ENCODE measurements at regions not wholly inside any gene's neighbourhood (a gene's known extent, or its start where the extent isn't known, plus 50 kb on each side); places are given as distances from the start of the nearest gene placed in this dataset.
"Not testable (repeated sequence)": the region's sequence is repeated elsewhere in the genome, so short reads cannot be mapped to it uniquely, and the experiment has no call there.

DNA sequence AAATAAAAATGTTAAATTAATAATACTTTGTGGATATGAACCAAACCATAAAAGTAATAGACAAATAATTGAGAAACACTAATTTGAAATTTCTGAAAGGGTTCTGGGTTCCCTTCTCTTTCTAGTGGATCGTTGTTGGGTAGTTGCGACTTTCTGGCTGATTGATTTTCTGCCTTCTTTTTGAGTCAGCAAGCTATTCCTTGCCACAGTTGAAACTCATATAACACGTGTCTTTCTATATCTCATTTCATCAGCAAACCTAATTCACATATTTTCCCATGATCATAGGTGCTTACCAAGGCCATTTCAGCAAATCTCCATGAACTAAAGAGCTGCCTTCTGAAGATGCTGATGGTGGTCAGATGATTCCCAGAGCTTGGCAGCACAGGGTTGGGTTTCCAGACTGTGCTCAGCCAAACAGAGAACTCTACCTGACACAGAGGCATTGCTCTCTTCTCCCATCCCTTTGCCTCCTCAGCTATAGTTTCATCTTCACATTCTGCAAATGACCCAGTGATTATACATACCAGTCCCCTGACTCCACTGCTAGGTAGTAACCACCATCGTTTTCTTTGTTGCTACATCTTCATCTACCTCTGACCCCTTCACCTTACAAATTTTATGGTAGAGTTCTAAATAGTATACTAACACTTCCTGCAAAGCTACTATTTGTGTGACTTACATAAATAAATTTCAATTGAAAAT is 383.9 kb upstream of the DPH6 start:
- DNase-seq (ENCODE audit: low read depth), result no peak

DNA sequence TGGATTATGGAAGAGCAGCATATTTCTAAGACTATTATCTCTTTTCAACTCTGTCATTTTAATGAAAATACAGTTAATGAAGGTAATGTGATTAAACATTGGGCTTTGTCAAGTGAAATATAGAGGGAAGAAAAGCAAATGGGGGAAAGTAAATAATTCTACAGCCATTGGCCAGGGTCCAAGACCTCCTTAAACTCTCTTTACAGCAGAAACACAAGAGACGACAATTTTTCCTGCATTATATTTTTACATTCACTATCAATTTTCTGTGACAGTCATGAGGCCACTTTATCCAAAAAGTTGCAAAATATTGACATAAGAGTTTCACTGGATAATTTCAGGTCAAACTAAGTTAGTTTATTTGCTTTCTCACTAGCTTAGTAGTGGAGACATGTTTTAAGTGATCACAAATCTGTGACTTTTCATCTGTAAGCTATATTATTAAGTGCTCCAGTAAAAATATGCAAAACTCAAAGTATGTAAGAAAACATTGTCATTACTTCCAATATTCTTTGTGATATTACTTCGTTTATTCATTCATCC is 385.9 kb upstream of the DPH6 start:
- no peak for DNase-seq (ENCODE audit: low read depth)

DNA sequence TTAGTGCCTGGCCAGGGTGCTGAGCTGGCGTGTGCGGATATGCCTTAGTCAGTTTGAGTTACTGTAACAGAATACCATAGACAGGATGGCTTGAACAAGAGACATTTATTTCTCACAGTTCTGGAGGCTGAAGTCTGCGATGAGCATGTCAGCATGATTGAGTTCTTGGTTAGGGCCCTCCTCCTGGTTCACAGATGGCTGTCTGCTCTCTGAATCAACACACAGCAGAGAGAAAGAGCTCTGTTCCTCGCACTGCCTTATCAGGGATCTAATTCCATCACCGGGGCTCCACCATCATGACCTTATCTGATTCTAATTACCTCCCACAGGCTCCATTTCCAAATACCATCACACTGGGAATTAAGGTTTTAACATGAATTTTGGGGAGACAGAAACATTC is 386.6 kb upstream of the DPH6 start:
- no peak for DNase-seq (ENCODE audit: low read depth)

DNA sequence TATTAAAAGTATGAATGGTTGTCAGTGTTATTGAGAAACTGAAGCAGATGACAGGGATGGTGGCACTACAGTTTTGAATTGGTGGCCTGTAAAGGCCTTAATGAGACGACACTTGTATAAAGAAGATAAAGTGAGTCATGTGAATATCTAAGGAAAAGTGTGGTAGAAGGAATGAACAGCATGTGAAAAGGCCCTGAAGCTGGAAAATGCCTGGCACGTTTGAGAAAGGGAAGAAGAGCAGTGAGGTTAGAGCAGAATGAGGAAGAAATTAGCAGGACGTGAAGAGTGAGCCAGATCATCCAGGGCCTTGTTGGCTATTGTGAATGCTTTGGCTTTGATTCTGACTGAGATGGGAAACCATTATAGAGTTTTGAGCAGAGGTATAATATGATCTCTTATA is 387.6 kb upstream of the DPH6 start:
- DNase-seq (ENCODE audit: low read depth), result no peak

DNA sequence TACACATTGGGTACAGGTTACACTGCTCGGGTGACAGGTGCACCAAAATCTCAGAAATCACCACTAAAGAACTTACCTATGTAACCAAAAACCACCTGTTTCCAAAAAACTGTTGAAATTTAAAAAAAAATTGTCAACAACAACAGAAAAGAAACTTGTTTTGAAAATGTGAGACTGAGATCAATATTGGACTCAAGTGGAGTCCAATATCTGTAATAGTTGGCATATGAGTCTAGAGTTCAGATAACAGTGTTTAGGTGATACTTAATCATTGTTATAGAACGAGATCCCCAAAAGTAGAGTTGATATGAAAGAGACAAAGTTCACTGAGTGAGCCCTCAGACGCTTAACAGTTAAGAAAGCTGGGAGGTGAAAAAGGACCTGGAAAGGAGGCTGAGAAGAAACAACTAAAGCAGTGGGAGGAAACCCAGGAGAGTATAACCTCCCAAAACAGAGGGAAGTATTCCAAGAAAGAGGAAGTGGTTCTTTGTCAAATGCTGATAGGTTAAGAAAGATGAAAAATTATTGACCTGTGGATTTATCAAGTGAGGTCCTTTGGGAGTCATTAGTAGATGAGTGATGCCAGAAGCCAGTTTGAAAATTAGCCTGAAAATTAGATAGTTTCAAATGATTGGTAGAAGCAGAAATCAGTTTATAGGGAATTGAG is 388.6 kb upstream of the DPH6 start:
- DNase-seq (ENCODE audit: low read depth), result no peak

DNA sequence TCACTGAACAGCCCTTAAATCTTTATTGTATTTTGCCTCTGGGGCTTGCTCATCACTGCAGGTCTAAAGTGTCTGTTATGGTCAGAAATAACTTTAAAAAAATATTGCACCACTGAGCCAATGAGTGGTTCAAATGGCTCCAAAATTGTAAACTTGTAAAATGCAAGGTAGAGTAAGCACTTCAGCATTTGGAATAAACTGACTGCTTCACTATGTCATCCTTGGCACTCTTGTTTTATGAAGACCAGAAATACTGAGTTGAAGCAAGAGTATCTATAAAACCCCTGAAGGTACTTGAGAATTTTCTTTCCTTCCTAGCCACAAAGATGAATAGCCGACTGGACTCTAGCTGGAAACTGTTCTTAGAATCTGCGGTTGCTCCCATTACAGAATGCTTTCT is 390.3 kb upstream of the DPH6 start:
- DNase-seq (ENCODE audit: low read depth), result no peak

DNA sequence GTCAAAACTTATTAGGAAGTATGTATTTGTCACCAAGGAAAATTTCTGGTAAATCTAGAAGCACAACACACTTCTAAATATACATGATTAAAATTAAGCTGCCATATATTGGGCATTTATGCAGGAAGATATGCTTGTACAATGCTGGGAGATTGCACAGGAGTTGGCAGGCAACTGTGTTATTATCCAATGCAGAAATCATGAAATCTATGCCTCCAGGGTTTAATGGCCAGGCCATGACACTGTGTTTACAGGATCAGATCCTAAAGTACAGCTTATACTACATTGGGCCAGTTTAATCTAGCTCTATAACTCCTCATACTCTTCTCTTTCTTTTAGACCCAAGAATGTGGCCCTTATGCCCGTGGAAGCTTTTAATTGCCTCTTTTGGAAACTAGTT is 391.4 kb upstream of the DPH6 start:
- DNase-seq (ENCODE audit: low read depth), result no peak

DNA sequence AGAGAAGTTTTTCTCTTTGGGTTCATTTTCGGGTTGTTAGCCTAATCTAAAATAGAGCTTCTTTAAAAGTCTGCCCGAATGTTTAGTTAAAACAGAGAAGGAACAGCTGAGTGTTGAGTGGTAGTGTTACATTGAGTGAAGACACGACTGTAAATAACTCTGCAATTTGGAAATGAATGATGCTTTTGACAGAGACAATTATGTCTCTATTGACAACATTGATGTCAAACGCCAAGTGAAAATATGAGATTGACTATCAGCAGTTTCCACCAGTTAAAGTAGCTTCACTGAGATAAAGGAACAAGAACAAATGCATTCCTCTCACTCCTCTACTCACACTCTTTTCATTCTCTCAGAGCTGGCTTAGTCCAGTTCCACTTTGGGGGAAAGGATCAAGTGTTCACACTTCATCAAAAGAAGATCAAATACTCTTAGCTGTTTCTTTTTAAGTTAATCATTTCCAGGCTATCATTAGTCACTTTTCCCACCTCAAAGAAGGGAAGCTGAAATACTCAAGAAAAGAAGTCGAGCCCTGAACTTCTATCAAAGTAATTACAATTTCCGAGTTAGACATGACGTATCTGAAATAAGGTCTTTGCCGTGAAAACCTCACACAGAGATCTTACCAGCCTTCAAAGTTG is 399.1 kb upstream of the DPH6 start:
- no peak for DNase-seq (ENCODE audit: low read depth)

DNA sequence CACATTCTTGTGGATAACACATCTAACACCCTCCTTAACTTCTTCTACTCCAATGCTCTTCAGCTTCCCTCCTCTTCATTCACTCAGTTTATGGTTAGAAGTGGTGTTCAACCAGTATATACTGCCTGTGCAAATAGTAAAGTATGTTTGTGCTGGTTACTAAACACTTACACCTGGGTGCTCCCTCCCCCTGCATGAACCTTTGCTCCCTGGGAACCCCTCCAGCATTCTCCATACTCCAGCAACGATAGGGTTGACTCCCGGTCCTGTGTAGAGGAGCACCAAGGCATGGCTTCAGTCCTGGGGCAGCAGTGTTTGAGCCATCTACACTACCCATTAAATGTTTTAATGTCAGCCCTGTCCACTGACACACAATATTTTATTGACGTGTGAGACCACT is 407.5 kb upstream of the DPH6 start:
- no peak for DNase-seq (ENCODE audit: low read depth)

DNA sequence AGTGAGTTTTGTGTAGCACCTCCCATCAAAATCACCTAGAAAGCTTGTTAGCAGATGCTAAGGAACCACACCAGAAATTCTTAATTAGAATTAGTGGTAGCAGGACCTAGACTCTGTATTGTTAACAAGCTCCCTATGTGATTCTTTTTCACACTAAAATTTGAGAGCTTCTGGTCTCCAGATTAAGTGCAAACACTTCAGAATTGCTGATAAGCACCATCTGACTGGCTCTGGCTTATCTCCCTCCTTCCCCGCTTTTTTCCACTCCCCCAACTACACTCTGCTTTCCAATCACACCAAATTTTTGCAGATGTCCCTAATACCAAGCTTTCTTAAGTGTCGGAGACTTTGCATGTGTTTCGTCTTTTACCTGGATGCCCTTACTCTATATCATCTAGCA is 410.1 kb upstream of the DPH6 start:
- DNase-seq (ENCODE audit: low read depth), result no peak

DNA sequence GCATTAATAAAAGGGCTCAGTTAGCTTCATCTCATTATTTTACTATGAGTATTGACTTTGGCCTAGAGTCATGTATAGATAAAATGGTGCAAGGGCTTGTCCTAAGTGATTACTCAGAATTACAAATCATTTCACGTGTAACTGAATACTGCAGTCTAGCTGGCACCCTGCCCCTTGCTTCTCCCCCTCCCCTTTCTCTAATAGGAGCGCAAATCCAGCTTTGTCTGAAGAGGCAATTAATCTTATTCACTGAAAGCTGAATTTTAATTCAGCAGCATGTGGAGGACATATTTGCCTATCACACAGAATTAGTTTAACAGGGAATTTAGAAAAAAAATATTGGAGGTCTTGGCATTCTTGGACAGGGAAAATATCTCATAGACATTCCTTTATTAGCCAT is 412.1 kb upstream of the DPH6 start:
- DNase-seq (ENCODE audit: low read depth), result no peak

DNA sequence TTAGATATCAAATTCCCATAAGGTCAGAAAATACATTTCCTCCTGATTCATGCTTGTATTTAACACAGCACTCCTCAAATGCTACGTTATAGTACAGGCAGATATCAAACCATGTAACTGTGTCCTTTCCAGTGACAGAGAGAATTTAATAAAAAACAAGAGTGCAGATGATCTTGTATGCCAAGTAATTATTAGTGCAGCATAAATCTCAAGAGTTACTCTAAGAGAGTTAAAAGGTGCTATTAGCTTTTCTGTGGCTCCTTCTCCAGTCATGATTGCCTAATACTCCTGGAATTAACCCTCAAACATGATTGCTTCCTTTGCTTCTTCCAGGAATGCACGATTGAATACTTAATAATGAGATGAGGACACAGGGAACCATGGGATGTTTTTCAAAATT is 413.0 kb upstream of the DPH6 start:
- DNase-seq (ENCODE audit: low read depth), result no peak

DNA sequence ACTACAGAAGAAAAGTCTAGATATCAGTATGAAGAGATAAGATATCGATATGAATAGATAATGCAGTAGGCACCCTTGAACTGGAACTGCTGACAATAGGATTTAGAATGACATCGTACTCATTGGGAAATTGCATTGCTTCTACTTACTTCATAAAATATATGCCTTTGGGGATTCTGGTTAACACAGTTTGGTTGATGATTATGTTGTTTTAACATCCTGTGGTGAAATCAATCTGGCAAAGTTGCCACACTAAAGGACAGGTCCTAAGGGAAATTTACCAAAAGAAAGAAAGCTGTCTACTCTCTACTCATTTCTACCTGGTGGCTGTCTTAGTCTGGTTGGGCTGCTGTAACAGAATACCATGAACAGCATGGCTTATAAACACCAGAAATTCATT is 417.4 kb upstream of the DPH6 start:
- DNase-seq (ENCODE audit: low read depth), result no peak

DNA sequence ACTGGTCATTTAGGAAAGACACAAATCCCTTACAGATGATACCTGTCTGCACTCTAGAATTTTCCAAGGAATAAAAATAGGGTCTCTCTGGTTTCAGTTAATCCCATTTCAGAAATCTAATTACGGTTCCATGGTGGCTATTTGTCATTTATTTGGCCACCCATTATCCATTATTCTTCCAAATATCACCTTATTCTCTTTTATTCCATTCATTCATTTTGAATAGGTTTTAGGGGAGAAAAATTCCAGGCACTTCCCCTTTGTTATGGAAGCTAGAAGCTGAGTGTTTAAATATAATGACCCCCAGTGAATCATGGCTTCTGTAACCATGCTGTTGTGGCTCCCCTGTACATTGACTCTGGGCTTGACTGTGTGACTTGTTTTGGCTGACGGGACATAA is 420.8 kb upstream of the DPH6 start:
- no peak for DNase-seq (ENCODE audit: low read depth)

DNA sequence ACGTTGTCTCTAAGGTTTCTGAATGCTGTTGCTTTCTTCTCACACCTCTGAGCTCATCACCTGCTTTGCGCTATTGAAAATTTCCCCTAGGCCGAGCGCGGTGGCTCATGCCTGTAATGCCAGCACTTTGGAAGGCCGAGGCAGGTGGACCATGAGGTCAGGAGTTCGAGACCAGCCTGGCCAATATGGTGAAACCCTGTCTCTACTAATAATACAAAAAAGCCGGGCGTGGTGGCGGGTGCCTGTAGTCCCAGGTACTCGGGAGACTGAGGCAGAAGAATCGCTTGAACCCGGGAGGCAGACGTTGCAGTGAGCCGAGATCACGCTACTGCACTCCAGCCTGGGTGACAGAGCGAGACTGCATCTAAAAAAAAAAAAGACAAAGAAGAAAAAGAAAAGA is 422.0 kb upstream of the DPH6 start:
- not testable (repeated sequence) for DNase-seq (ENCODE audit: low read depth)

DNA sequence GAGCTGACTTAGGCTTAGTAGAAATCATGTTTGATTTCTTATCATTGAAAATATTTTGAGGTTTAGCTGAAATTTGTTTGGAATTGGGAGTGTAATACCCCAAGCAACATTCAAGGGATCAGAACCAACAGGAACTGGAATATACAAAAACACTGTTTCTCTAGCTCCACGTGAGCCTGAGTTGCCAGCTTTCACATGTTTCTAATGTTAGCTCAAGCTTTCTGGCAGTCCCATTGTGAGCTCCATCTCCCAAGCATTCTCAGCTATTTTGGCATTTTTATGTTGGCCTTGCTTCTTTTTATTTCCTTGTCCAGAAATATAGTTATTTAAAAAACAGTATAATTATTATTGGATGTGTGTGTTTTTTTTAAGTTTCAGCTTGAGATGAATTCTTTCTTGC is 427.1 kb upstream of the DPH6 start:
- DNase-seq (ENCODE audit: low read depth), result no peak

DNA sequence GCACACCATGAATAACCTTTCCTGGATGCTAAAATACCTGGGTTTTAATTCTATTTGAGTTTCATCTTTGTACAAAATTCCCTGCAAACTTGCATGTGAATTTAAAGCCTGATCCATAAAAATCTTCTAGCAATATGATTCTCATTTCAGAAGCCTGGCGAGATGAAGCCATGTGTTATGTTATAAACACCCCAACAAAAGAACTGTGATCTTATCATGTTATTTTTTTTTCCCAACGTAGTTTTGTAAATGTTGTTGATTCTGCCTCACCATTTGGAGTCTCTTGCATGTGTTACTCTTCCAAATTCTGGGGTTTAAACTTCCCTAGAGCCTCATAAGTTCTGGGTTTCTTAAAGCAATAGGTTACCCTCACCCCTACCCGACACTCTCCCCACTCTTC is 428.1 kb upstream of the DPH6 start:
- DNase-seq (ENCODE audit: low read depth), result no peak

DNA sequence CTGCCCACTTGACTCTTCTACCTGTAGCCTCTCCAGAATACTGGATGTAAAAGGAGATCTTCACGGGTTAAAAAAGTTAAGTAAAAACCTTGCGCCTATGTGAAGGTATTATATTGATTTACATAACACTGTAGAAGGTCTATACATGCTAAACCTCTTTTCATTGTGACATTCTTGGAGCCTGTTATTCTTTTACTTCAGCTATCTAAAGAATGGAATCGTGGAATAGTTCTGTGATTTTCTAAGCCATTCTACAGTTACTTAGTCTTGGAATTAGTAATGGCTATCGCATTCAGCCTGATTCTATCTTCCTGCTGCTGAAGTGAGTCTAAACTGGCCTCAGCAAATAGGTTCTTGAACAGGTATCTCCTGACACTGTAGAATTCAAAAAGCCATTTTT is 430.0 kb upstream of the DPH6 start:
- DNase-seq (ENCODE audit: low read depth), result no peak

DNA sequence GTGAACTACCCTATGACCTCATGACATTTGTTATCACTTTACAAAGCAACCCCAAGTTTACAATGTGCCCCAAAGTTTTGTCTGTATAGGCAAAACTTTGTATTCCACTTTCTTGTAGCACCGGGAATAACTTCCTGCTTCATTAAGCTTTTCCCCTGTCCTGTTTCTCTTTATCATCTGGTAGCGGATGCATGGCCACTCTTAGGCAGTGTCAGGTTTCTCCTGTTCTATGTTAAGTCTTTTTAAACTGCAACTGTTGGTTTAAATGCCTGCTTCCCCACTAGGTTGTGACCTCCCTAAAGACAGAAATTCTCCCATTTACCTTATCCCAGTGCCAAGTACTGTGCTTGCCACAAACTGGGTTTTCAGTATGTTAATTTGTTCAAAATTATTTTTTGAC is 433.6 kb upstream of the DPH6 start:
- no peak for DNase-seq (ENCODE audit: low read depth)

DNA sequence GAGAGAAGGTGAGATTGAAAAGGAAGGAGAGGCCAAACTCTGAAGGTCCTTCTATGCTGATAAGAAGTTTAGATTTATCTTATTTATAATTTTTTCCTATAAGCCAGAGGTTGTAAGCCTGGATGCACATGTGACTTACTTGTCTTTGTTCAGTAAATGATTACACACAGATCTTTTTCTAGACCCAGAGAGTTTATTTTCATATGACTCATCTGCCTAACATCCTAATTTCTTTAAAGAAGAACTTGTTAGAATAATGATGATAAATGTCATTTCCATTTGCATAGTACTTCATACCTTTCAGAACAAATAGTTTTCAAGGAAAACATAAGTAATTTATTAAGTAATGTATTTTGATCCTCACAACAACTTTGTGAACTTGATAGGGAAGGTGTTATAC is 434.8 kb upstream of the DPH6 start:
- no peak for DNase-seq (ENCODE audit: low read depth)

DNA sequence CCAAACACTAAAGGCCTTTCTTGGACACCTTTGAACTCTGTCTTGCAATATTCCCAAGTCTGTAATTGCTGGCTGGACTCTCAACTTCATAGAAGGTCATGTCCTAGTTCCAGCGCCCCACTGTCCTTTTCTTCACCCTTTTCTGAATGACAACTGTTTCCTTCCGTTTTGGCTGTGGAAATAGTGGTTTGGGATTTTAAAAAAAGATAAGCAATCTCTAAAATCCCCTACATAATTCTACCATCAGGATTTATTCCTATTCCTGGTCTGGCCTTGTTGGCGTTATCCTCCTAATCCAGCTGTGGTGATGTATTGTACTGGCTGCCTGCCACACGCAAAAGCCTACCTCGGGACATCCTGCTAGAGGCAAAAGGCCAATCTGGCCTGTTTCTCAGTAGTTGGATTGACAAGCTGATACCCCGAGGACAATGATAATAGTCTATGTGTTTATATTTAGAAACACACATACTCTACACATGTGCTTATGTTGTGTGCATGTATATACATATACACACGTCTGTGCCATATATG is 440.3 kb upstream of the DPH6 start:
- no peak for DNase-seq (ENCODE audit: low read depth)

DNA sequence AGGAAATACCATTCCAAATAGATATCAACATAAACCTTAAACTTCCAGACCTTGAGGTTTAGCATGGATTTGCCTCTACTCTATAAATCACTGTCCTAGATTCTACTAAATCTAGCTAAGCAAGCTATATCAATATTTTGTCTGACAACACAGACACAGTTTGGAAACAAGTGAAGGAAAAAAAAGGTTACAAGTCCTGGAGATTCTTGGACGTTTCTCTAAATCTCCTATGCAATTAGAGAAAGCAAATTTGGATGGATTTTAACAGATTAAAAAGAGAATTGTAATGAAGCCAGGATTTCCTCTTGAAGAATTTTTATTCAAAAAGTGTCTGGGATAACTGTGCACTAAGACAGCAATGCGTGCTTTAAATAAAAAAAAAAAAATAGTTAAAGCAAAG is 441.1 kb upstream of the DPH6 start:
- DNase-seq (ENCODE audit: low read depth), result no peak

DNA sequence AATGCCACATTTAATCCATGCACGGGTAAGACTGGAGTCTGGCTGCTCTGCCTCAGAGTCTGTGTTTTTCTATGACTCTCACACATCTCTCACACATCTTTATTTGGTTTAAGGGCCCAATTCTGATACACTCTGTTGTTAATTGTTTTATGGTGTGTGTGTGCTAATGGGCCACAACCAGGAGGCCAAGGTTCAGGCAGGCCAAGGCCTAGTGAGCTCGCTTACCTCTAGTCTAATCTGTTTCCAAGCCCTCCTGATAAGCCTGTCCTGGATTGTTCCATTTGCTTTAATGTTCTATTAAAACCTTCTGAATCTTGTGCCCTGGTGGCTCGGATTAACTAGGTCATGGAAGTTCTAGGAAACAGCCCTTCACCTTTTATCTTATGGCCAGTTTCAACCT is 445.4 kb upstream of the DPH6 start:
- DNase-seq (ENCODE audit: low read depth), result no peak
